ENCODE measurements at regions not wholly inside any gene's neighbourhood (a gene's known extent, or its start where the extent isn't known, plus 50 kb on each side); places are given as distances from the start of the nearest gene placed in this dataset.

GRCh38 chr9:31535651-31536050 lies 848.8 kb upstream of the ACO1 start:
- Histone ChIP-seq H4K20me1 (ENCODE audit: insufficient read depth, low read length) (no peaks in the 10 kb centered on the region), H3K4me1 (ENCODE audit: insufficient read depth, low read length, severe bottlenecking) (peaks cover 10% of the 10 kb centered on the region), H3K9me2 (ENCODE audit: low read depth, low read length) (no peaks in the 10 kb centered on the region), H3K4me3 (ENCODE audit: low read depth, low read length, poor library complexity, severe bottlenecking) (no peak overlapping the region), H3K9me3 (ENCODE audit: low read length) (no peaks in the 10 kb centered on the region), H3K9ac (ENCODE audit: low read length) (no peak overlapping the region), H2AFZ (ENCODE audit: low read length) (peak overlapping the region; percentile 86), H3K4me2 (ENCODE audit: low read length) (no peak overlapping the region), H3F3A (ENCODE audit: insufficient read depth, low read length) (no peaks in the 10 kb centered on the region), H3K27ac (ENCODE audit: low read depth, low read length, poor library complexity, severe bottlenecking) (no peak overlapping the region), H3K36me3 (ENCODE audit: insufficient read depth, low read length) (no peaks in the 10 kb centered on the region), H3K79me2 (ENCODE audit: insufficient read depth, low read length) (no peaks in the 10 kb centered on the region), H3K27me3 (ENCODE audit: insufficient read depth, low read length) (no peaks in the 10 kb centered on the region)
- TF ChIP-seq, protein P1, sequence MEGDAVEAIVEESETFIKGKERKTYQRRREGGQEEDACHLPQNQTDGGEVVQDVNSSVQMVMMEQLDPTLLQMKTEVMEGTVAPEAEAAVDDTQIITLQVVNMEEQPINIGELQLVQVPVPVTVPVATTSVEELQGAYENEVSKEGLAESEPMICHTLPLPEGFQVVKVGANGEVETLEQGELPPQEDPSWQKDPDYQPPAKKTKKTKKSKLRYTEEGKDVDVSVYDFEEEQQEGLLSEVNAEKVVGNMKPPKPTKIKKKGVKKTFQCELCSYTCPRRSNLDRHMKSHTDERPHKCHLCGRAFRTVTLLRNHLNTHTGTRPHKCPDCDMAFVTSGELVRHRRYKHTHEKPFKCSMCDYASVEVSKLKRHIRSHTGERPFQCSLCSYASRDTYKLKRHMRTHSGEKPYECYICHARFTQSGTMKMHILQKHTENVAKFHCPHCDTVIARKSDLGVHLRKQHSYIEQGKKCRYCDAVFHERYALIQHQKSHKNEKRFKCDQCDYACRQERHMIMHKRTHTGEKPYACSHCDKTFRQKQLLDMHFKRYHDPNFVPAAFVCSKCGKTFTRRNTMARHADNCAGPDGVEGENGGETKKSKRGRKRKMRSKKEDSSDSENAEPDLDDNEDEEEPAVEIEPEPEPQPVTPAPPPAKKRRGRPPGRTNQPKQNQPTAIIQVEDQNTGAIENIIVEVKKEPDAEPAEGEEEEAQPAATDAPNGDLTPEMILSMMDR (IDR thresholded peaks at IDR 0.05; ENCODE audit: low read length): no peak
- no peak for TF ChIP-seq EZH2 (IDR thresholded peaks at IDR 0.05; ENCODE audit: borderline replicate concordance, low read length)

GRCh38 chr9:31536471-31536870 lies 848.0 kb upstream of the ACO1 start:
- no peaks in the 10 kb centered on the region for H3K36me3 ChIP-seq (ENCODE audit: insufficient read depth, low read length)
- H3K27ac ChIP-seq (ENCODE audit: low read depth, low read length, poor library complexity, severe bottlenecking): no peak overlapping the region
- TF ChIP-seq, protein P1 (IDR thresholded peaks at IDR 0.05; ENCODE audit: low read length): no peak
- TF ChIP-seq EZH2 (IDR thresholded peaks at IDR 0.05; ENCODE audit: borderline replicate concordance, low read length): no peak
- no peaks in the 10 kb centered on the region for H4K20me1 ChIP-seq (ENCODE audit: insufficient read depth, low read length)
- no peak overlapping the region for H3K4me3 ChIP-seq (ENCODE audit: low read depth, low read length, poor library complexity, severe bottlenecking)
- H3K9me2 ChIP-seq (ENCODE audit: low read depth, low read length): no peaks in the 10 kb centered on the region
- H3K9me3 ChIP-seq (ENCODE audit: low read length): no peaks in the 10 kb centered on the region
- no peaks in the 10 kb centered on the region for H3K27me3 ChIP-seq (ENCODE audit: insufficient read depth, low read length)
- H3K4me1 ChIP-seq (ENCODE audit: insufficient read depth, low read length, severe bottlenecking): peaks cover 10% of the 10 kb centered on the region
- H2AFZ ChIP-seq (ENCODE audit: low read length): 0 out of 2 replicates have a peak overlapping the region, but pooled peaks have one; percentile 86
- no peaks in the 10 kb centered on the region for H3F3A ChIP-seq (ENCODE audit: insufficient read depth, low read length)
- H3K9ac ChIP-seq (ENCODE audit: low read length): no peak overlapping the region
- no peak overlapping the region for H3K4me2 ChIP-seq (ENCODE audit: low read length)
- no peaks in the 10 kb centered on the region for H3K79me2 ChIP-seq (ENCODE audit: insufficient read depth, low read length)

DNA sequence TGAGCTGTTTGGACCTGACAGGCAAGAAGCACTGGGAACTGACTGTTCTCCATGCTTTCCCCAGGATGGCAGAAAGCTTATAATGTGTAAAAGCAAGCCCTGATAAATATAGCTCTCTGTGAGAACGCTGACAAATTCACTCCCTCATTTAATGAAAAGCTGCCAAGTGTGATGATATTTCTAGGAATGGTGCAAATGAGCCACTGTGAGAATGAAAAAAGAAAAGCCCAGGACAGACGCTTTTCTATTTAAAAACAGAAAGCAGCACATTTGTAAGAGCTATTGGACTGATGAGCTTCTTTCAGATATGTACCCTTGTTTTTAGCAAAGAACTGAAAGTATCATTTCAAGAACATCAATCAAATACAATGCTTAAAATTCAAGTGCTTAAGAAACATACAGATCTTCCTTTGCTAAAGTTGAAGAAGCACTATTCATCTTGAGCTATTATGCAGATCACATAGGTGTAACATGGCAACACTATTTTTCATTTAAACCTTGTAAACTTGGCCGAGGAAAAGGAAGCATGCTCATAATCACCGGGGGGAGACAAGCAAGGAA lies 842.6 kb upstream of the ACO1 start:
- no peak overlapping the region for H3K4me2 ChIP-seq (ENCODE audit: low read length)
- no peak for TF ChIP-seq EZH2 (IDR thresholded peaks at IDR 0.05; ENCODE audit: borderline replicate concordance, low read length)
- TF ChIP-seq, protein P1 (IDR thresholded peaks at IDR 0.05; ENCODE audit: low read length): no peak
- H2AFZ ChIP-seq (ENCODE audit: low read length): no peak overlapping the region

More for the DNA sequence above, 842.6 kb upstream of the ACO1 start:
- H3K9me2 ChIP-seq (ENCODE audit: low read depth, low read length): no peaks in the 10 kb centered on the region
- H3K36me3 ChIP-seq (ENCODE audit: insufficient read depth, low read length): no peaks in the 10 kb centered on the region
- H3K4me1 ChIP-seq (ENCODE audit: insufficient read depth, low read length, severe bottlenecking): peaks cover 17% of the 10 kb centered on the region
- no peak overlapping the region for H3K27ac ChIP-seq (ENCODE audit: low read depth, low read length, poor library complexity, severe bottlenecking)
- no peaks in the 10 kb centered on the region for H3K27me3 ChIP-seq (ENCODE audit: insufficient read depth, low read length)
- no peaks in the 10 kb centered on the region for H3K9me3 ChIP-seq (ENCODE audit: low read length)
- H3K79me2 ChIP-seq (ENCODE audit: insufficient read depth, low read length): no peaks in the 10 kb centered on the region
- no peaks in the 10 kb centered on the region for H3F3A ChIP-seq (ENCODE audit: insufficient read depth, low read length)
- H3K9ac ChIP-seq (ENCODE audit: low read length): no peak overlapping the region
- no peaks in the 10 kb centered on the region for H4K20me1 ChIP-seq (ENCODE audit: insufficient read depth, low read length)
- no peak overlapping the region for H3K4me3 ChIP-seq (ENCODE audit: low read depth, low read length, poor library complexity, severe bottlenecking)
